OCI-LY3 (cell line): ENCODE measurements at regions not wholly inside any gene's neighbourhood (a gene's known extent, or its start where the extent isn't known, plus 50 kb on each side); places are given as distances from the start of the nearest gene placed in this dataset.

ENCODE experiments used
- CTCF ChIP-seq: fragments of 200-600, 300-600 bp; sonication (generic); IDR thresholded peaks from 2 replicates; pipeline ENCODE4 v1.5.1; 2014; ENCODE audit warnings: antibody characterized with exemption, low read length, low read depth
- EZH2phosphoT487 ChIP-seq: fragments of 200-600 bp; shearing (Covaris generic); IDR thresholded peaks from 2 replicates; pipeline ENCODE4 v1.6.1; 2018; ENCODE audit warnings: antibody characterized with exemption, mixed run types, low read depth

GRCh38 chr16:64882078-64882784 is 239.6 kb downstream of the CDH11 start:
- no peak for TF ChIP-seq CTCF
- no peak for TF ChIP-seq EZH2phosphoT487
